HG03432 (cell line): ENCODE measurements at regions not wholly inside any gene's neighbourhood (a gene's known extent, or its start where the extent isn't known, plus 50 kb on each side); places are given as distances from the start of the nearest gene placed in this dataset.

Source experiments
- ATAC-seq: cut with Tn5 transposase; IDR thresholded peaks from one replicate; pipeline ENCODE4 v1.9.1; 2021; ENCODE audit warnings: mild to moderate bottlenecking, moderate library complexity; ENCODE audit not compliant: unreplicated experiment

DNA sequence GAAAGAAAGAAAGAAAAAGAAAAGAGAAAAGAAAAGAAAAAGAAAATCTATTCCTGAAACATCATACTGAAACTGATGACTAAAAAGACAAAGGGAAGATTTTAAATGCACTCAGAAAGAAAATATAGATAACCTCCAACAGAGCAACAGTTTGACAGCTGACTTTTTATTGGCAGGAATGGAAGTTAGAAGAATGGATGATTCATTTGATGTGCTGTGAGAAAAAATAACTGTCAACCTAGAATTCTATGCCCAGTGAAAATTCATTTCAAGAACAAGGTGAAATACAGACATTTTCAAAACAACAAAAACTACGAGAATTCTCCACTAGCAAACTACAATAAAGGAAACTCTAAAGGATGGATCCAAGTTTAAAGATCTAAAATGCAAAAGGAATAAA lies 50.5 kb upstream of the HSPA12A start:
- ATAC-seq = no peak

DNA sequence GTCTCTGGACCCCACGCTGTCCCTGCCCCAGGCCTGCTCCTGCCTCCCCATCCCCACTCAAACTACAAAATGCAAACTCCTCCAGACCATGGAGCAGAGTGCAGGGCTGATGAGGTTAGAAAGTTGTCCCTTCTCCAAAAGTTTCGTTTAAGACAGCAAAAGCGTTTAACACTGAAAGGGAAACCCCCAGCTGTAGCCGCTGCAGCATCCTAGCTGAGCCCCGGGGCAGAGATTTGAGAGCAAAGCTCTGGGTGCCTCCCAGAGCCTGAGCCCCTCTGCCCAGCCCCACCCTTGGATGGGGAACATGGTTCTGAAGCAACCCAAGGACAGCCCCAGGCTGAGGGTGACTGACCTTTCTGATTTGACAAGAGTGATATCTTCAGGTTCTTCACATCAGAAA lies 52.8 kb upstream of the ENO4 start:
- peak; percentile 32 for ATAC-seq

DNA sequence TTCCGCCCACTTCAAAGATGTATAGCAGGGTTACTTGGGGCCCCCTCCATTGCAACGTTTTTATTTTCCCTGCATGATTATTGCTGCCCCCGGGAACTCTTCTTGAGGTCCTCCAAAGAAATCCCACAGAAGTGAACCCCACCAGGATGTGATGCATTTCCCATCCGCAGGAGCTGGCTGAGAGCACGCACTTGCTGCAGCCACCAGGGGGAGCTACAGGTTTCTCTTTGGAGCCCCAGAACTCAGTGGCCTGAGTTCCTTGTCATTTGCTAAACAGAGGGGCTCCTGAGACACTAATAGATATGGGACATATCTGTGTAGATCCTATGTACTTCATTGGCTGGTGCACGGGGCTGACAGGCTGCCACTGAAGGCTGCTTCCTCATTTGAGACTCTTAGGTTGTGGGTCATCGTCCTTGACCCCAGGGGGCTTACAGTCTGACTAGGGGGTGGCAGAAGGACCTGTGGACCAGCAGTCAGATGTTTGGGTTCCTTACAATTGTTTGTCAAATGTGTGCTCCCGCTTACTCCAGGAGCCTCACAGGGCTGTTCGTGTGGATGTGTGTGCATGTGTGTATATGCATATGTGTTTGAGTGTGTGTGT lies 52.3 kb upstream of the ENO4 start:
- ATAC-seq = peak; percentile 81

DNA sequence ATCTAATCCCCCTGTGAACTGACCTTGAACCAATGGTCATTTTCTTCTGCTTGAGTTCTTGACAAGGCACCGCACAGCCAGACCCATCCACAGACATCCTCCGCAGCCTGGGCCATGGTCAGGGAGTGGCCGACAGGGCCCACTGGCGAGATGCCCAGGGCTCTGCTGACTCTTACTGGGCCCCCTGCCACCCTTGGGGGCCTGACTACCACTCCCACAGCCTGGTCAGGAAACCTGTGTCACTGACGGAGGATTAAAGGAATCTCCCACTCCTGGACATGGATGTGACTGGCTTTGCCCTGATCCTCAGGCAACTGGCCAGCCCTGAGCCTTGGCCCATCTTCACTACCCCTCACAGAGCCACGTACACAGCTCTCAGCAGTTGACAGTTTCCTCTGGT lies 50.4 kb upstream of the ENO4 start:
- ATAC-seq = no peak
